IMR-90 (cell line): ENCODE measurements at regions not wholly inside any gene's neighbourhood (a gene's known extent, or its start where the extent isn't known, plus 50 kb on each side); places are given as distances from the start of the nearest gene placed in this dataset.

Experiments used
- ATAC-seq: fragments of 200-7000 bp; cut with Tn5 transposase; 2 replicates; pipeline ENCODE4 v1.9.1; 2020; ENCODE audit warnings: low read depth, mild to moderate bottlenecking, moderate library complexity
- BruUV-seq: library from RNA; stranded (reverse); fragments of 400-500 nt; replicated peaks from 2 replicates; lab custom pipeline; 2021; lab: Mats Ljungman, UMichigan
- CTCF ChIA-PET: fragments of 300-600 bp; formaldehyde crosslinking; extraction: SDS; loops from one replicate; lab custom pipeline; 2021; ENCODE audit warnings: antibody characterized with exemption; lab: Yijun Ruan, JAX
- POLR2A ChIA-PET: fragments of 300-600 bp; sonication (Branson Sonifier 250); formaldehyde crosslinking; loops from one replicate; lab custom pipeline; 2022; ENCODE audit warnings: antibody characterized with exemption; ENCODE audit not compliant: unreplicated experiment; lab: Charles Lee
- DNase-seq: peaks from one replicate; pipeline ENCODE4 v3.0.0; 2013
- H2AFZ ChIP-seq: replicated peaks from 2 replicates; pipeline ENCODE3; 2013; ENCODE audit warnings: low read length, mild to moderate bottlenecking; ENCODE audit not compliant: poor library complexity
- H2AK5ac ChIP-seq: 2 replicates; pipeline ENCODE4 v1.6.1; 2013; ENCODE audit warnings: low read depth, low read length, inconsistent platforms
- H2AK9ac ChIP-seq: replicated peaks from 2 replicates; pipeline ENCODE3; 2013; ENCODE audit warnings: mild to moderate bottlenecking, low read depth, low read length, moderate library complexity; ENCODE audit not compliant: poor library complexity
- H2BK120ac ChIP-seq: 2 replicates; pipeline ENCODE4 v1.6.1; 2013; ENCODE audit warnings: low read depth, low read length, inconsistent platforms
- H2BK15ac ChIP-seq: 3 replicates; pipeline ENCODE4 v1.6.1; 2013; ENCODE audit warnings: low read depth, low read length, inconsistent platforms
- H2BK20ac ChIP-seq: 2 replicates; pipeline ENCODE4 v1.6.1; 2013; ENCODE audit warnings: low read depth, mild to moderate bottlenecking, inconsistent platforms, low read length, moderate library complexity
- H2BK5ac ChIP-seq: 2 replicates; pipeline ENCODE4 v1.6.1; 2013; ENCODE audit warnings: mild to moderate bottlenecking, low read depth, low read length, inconsistent platforms; ENCODE audit not compliant: poor library complexity, severe bottlenecking
- H3K14ac ChIP-seq: replicated peaks from 2 replicates; pipeline ENCODE4 v1.6.1; 2013; ENCODE audit warnings: low read depth, low read length, inconsistent platforms
- H3K18ac ChIP-seq: 2 replicates; pipeline ENCODE4 v1.6.1; 2013; ENCODE audit warnings: low read depth, low read length, control low read depth
- H3K23ac ChIP-seq: 2 replicates; pipeline ENCODE4 v1.6.1; 2013; ENCODE audit warnings: low read depth, low read length, inconsistent platforms
- H3K27ac ChIP-seq: 2 replicates; pipeline ENCODE4 v1.5.1; 2013; ENCODE audit warnings: mild to moderate bottlenecking, control low read depth, low read length; ENCODE audit not compliant: insufficient read depth
- H3K27me3 ChIP-seq: 2 replicates; pipeline ENCODE4 v1.6.1; 2013; ENCODE audit warnings: low read length; ENCODE audit not compliant: control insufficient read depth, insufficient read depth
- H3K36me3 ChIP-seq: 2 replicates; pipeline ENCODE4 v1.6.1; 2013; ENCODE audit warnings: low read length, mixed read lengths; ENCODE audit not compliant: control insufficient read depth, insufficient read depth
- H3K4ac ChIP-seq: 2 replicates; pipeline ENCODE4 v1.6.1; 2013; ENCODE audit warnings: low read depth, low read length, inconsistent platforms
- H3K4me1 ChIP-seq: 2 replicates; pipeline ENCODE4 v1.6.1; 2013; ENCODE audit warnings: low read length, mixed read lengths; ENCODE audit not compliant: control insufficient read depth, insufficient read depth
- H3K4me2 ChIP-seq: 2 replicates; pipeline ENCODE4 v1.6.1; 2013; ENCODE audit warnings: low read depth, mild to moderate bottlenecking, control low read depth, low read length, moderate library complexity
- H3K4me3 ChIP-seq: 2 replicates; pipeline ENCODE4 v1.5.1; 2013; ENCODE audit warnings: low read depth, mild to moderate bottlenecking, control low read depth, low read length, moderate library complexity; ENCODE audit not compliant: insufficient read depth
- H3K56ac ChIP-seq: 2 replicates; pipeline ENCODE4 v1.6.1; 2013; ENCODE audit warnings: low read length, inconsistent platforms; ENCODE audit not compliant: insufficient read depth; ENCODE audit errors: extremely low read depth
- H3K79me1 ChIP-seq, 2 experiments: 2 replicates each; pipeline ENCODE4 v1.6.1; 2013; ENCODE audit warnings: low read length in 2 of 2, inconsistent platforms in 1 of 2, low read depth in 1 of 2
- H3K9ac ChIP-seq: 2 replicates; pipeline ENCODE4 v1.6.1; 2013; ENCODE audit warnings: low read depth, low read length, control low read depth
- H3K9me1 ChIP-seq: 2 replicates; pipeline ENCODE4 v1.6.1; 2013; ENCODE audit warnings: low read length, inconsistent platforms; ENCODE audit not compliant: insufficient read depth
- H3K9me3 ChIP-seq: 2 replicates; pipeline ENCODE4 v1.6.1; 2013; ENCODE audit warnings: low read length; ENCODE audit not compliant: control insufficient read depth, insufficient read depth
- H4K20me1 ChIP-seq: 2 replicates; pipeline ENCODE4 v1.6.1; 2013; ENCODE audit warnings: low read length, inconsistent platforms; ENCODE audit not compliant: insufficient read depth
- H4K5ac ChIP-seq: 2 replicates; pipeline ENCODE4 v1.6.1; 2013; ENCODE audit warnings: mild to moderate bottlenecking, low read depth, low read length, control low read depth
- H4K8ac ChIP-seq, 2 experiments: 2 replicates each; pipeline ENCODE4 v1.6.1; 2013; ENCODE audit warnings: low read depth in 2 of 2, low read length in 2 of 2, control low read depth in 1 of 2, inconsistent platforms in 1 of 2
- H4K91ac ChIP-seq: 2 replicates; pipeline ENCODE4 v1.6.1; 2013; ENCODE audit warnings: low read depth, low read length, inconsistent platforms; ENCODE audit not compliant: insufficient read depth
- BHLHE40 ChIP-seq: fragments of 150-350 bp; IDR thresholded peaks from 2 replicates; pipeline ENCODE4 v1.6.1; 2016; ENCODE audit warnings: mild to moderate bottlenecking, low read depth, low read length
- MXI1 ChIP-seq: IDR thresholded peaks from 2 replicates; pipeline ENCODE4 v1.6.1; 2012; ENCODE audit warnings: low read depth, mild to moderate bottlenecking, low read length, moderate library complexity, borderline replicate concordance
- POLR2A ChIP-seq: IDR thresholded peaks from 2 replicates; pipeline ENCODE4 v1.6.1; 2012; ENCODE audit warnings: mild to moderate bottlenecking, low read depth, low read length
- RCOR1 ChIP-seq: IDR thresholded peaks from 2 replicates; pipeline ENCODE4 v1.6.1; 2012; ENCODE audit warnings: mild to moderate bottlenecking, low read length, improper control_type of control experiment; ENCODE audit not compliant: insufficient replicate concordance
- USF2 ChIP-seq: fragments of 150-350 bp; IDR thresholded peaks from 2 replicates; pipeline ENCODE4 v1.6.1; 2017; ENCODE audit warnings: mild to moderate bottlenecking, antibody characterized with exemption, low read length, low read depth
- WGBS, 2 experiments: methylation state at CpG; one replicate each; pipeline versions ENCODE4 v1.1.5 to v1.1.7; 2013; ENCODE audit warnings: missing lambda C conversion rate in 2 of 2; ENCODE audit not compliant: insufficient read length in 1 of 2; ENCODE audit errors: extremely low coverage in 2 of 2; 5-methylcytosine and 5-hydroxymethylcytosine counted together
- dilution Hi-C: fragments of 300-500 bp; cut with HindIII; formaldehyde crosslinking; loops from one replicate; pipeline ENCODE4 v1.14.3; 2018; ENCODE audit warnings: low sequenced_read_pairs; ENCODE audit not compliant: unreplicated experiment
- in situ Hi-C: fragments of 300-500 bp; cut with MboI; formaldehyde crosslinking; loops from 3 replicates; pipeline ENCODE4 v1.14.3; 2019; ENCODE audit warnings: low sequenced_read_pairs, inconsistent platforms, mixed read lengths
- intact Hi-C: fragments of 100-400 bp; cut with micrococcal nuclease; formaldehyde crosslinking; loops from 2 replicates; pipeline ENCODE4 v1.10.0; 2022

DNA sequence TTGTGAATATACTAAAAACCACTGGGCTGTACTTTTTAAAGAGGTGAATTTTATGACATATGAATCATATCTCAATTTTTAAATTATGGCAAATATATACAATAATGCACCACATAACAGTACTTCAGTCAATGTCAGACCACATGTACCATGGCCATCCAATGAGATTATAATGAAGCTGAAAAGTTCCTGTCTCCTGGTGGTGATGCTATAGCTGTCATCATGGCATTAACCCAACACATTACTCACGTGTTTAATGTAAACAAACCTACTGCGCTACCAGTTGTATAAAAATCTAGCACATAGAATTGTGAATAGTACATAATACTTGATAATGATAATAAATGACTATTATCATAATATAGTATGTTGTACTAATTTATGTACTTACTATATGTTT, 77.6 kb upstream of the ID2 start:
- Histone ChIP-seq H3K27me3 (no peaks in the 10 kb centered on the region), H3K79me1 (no peaks in the 10 kb centered on the region; a peak in 1 of 4 replicates), H3K9me3 (no peaks in the 10 kb centered on the region), H2BK15ac (peak overlapping the region; percentile 20; the same call in 1 of the 3 replicates), H3K36me3 (no peaks in the 10 kb centered on the region), H2BK20ac (no peak overlapping the region), H2AK9ac (no peak overlapping the region), H3K23ac (no peak overlapping the region), H3K18ac (no peak overlapping the region; the same call in 1 of the 2 replicates), H3K56ac (no peak overlapping the region), H4K5ac (no peak overlapping the region), H3K27ac (no peak overlapping the region), H3K4me1 (peaks cover 15% of the 10 kb centered on the region), H3K4me2 (no peak overlapping the region), H3K9me1 (peaks cover 13% of the 10 kb centered on the region), H2BK120ac (no peak overlapping the region), H3K4me3 (no peak overlapping the region), H4K20me1 (peaks cover 3% of the 10 kb centered on the region; the same call in 1 of the 2 replicates), H2AK5ac (no peak overlapping the region), H3K14ac (no peak overlapping the region), H3K4ac (no peak overlapping the region), H4K8ac (no peak overlapping the region), H3K9ac (no peak overlapping the region), H2BK5ac (no peak overlapping the region), H4K91ac (no peak overlapping the region), H2AFZ (no peak overlapping the region)
- CTCF ChIA-PET, result no interaction called here
- dilution Hi-C loops (no loop called here), intact Hi-C loops (loop anchor here (2.0 kb wide), 1 partner anchor 75 kb away; no protein-coding TSS in a partner anchor), in situ Hi-C loops (no loop called here)
- BruUV-seq, result no TSS peak
- POLR2A ChIA-PET, result no interaction called here
- TF ChIP-seq MXI1 (no peak), USF2 (peak; percentile 54; the same call in 1 of the 2 replicates), BHLHE40 (peak; percentile 29; the same call in 1 of the 2 replicates), RCOR1 (no peak), POLR2A (no peak)
- ATAC-seq, result no peak
- WGBS, 2 experiments, result no CpG with 5 or more reads among the region's 2 CpGs
- peak; percentile 77 for DNase-seq
